Suprapubic skin (tissue), 4 donors: ENCODE measurements at regions not wholly inside any gene's neighbourhood (a gene's known extent, or its start where the extent isn't known, plus 50 kb on each side); places are given as distances from the start of the nearest gene placed in this dataset.

ENCODE experiments used
- DNase-seq, 2 donors: peaks; one replicate each; pipeline ENCODE4 v3.0.0-alpha.2; 2019; ENCODE audit warnings: low spot score in 2 of 2
- H3K27ac ChIP-seq: fragments of 200-600 bp; sonication (generic); one replicate; pipeline ENCODE4 v1.5.1; 2019
- H3K27me3 ChIP-seq: fragments of 200-600 bp; sonication (generic); one replicate; pipeline ENCODE4 v1.5.1; 2019
- H3K36me3 ChIP-seq: fragments of 200-600 bp; sonication (generic); one replicate; pipeline ENCODE4 v1.5.1; 2019
- H3K4me1 ChIP-seq: fragments of 200-600 bp; sonication (generic); one replicate; pipeline ENCODE4 v1.5.1; 2019
- H3K4me3 ChIP-seq: fragments of 200-600 bp; sonication (generic); one replicate; pipeline ENCODE4 v1.5.1; 2019; ENCODE audit warnings: mild to moderate bottlenecking
- H3K9me3 ChIP-seq: fragments of 200-600 bp; sonication (generic); one replicate; pipeline ENCODE4 v1.5.1; 2019
- EP300 ChIP-seq: sonication (generic); formaldehyde crosslinking; IDR thresholded peaks from one replicate; pipeline ENCODE4 v1.6.1; 2017; ENCODE audit warnings: antibody characterized with exemption
- POLR2A ChIP-seq, 2 donors: fragments of 450-650 bp; IDR thresholded peaks; one replicate each; pipeline ENCODE4 v1.6.1; 2017; ENCODE audit warnings: antibody characterized with exemption in 2 of 2, mild to moderate bottlenecking in 2 of 2, moderate library complexity in 2 of 2
- POLR2AphosphoS5 ChIP-seq, 3 donors: sonication (generic); formaldehyde crosslinking; IDR thresholded peaks; one replicate each; pipeline ENCODE4 v1.6.1; 2017; ENCODE audit warnings: antibody characterized with exemption in 3 of 3
- WGBS: methylation state at CpG from one replicate; pipeline ENCODE4 v1.1.5; 2018; 5-methylcytosine and 5-hydroxymethylcytosine counted together
- TF ChIP-seq, protein P1 (sequence below), 2 donors: fragments of 200-600 bp in 1 of 2; fragments of 450-650 bp in 1 of 2; sonication (generic) in 1 of 2; IDR thresholded peaks; one replicate each; pipeline ENCODE4 v1.5.1; 2016 to 2019; ENCODE audit warnings: antibody characterized with exemption in 2 of 2, mild to moderate bottlenecking in 1 of 2, moderate library complexity in 1 of 2

DNA sequence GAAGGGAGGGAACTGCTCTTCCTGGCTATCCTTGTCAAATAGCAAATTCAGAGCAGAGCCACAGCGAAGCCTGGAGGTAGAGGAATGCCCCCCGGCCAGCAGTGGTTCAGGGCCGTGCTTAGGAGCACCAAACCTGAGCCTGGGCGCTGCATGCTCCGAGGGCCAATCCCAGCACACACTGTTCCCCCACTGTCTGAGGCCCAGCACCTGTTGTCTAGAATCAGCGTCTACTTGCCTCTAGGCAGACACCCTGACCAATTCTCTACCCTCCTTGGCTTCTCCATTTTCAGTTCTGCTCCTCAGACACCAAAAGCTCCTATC is 177.6 kb upstream of the PKDCC start:
- Histone ChIP-seq H3K27ac (no peak overlapping the region), H3K27me3 (no peaks in the 10 kb centered on the region), H3K9me3 (no peaks in the 10 kb centered on the region), H3K4me1 (peaks cover 3% of the 10 kb centered on the region), H3K4me3 (no peak overlapping the region), H3K36me3 (no peaks in the 10 kb centered on the region)
- TF ChIP-seq POLR2A (IDR thresholded peaks at IDR 0.05) (no peak), POLR2AphosphoS5 (IDR thresholded peaks at IDR 0.05) (no peak), EP300 (no peak)
- TF ChIP-seq, protein P1, sequence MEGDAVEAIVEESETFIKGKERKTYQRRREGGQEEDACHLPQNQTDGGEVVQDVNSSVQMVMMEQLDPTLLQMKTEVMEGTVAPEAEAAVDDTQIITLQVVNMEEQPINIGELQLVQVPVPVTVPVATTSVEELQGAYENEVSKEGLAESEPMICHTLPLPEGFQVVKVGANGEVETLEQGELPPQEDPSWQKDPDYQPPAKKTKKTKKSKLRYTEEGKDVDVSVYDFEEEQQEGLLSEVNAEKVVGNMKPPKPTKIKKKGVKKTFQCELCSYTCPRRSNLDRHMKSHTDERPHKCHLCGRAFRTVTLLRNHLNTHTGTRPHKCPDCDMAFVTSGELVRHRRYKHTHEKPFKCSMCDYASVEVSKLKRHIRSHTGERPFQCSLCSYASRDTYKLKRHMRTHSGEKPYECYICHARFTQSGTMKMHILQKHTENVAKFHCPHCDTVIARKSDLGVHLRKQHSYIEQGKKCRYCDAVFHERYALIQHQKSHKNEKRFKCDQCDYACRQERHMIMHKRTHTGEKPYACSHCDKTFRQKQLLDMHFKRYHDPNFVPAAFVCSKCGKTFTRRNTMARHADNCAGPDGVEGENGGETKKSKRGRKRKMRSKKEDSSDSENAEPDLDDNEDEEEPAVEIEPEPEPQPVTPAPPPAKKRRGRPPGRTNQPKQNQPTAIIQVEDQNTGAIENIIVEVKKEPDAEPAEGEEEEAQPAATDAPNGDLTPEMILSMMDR (IDR thresholded peaks at IDR 0.05) = no peak
- WGBS = 84% methylated on average over 5 of the region's 6 CpGs
- DNase-seq = no peak

DNA sequence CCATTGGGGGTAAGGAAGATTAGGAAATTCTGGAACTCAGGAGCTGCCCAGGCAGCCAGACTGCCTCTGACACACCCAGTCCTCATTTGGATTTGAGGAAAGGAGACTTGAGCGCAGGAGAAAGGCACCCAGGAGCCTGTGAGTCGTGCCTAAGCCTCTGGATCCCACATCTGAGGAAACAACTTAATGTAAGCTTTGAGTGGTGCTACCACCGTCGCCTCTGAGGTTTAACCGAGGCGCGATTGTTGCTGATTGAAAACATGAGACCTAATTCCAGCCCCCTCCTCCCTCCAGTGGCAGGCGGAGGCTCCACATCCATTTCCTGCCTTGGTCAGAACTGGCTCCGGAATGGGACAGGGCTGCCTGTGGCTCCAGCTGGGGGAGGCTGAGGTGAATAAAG is 176.7 kb upstream of the PKDCC start:
- Histone ChIP-seq H3K4me3 (no peak overlapping the region), H3K4me1 (peaks cover 3% of the 10 kb centered on the region), H3K9me3 (no peaks in the 10 kb centered on the region), H3K36me3 (no peaks in the 10 kb centered on the region), H3K27me3 (no peaks in the 10 kb centered on the region), H3K27ac (no peak overlapping the region)
- TF ChIP-seq, protein P1 (IDR thresholded peaks at IDR 0.05) = peak in 1 of 2 donors; percentile 27
- no peak for TF ChIP-seq POLR2AphosphoS5 (IDR thresholded peaks at IDR 0.05)
- no peak for DNase-seq
- 50% methylated on average over 8 of the region's 9 CpGs for WGBS

DNA sequence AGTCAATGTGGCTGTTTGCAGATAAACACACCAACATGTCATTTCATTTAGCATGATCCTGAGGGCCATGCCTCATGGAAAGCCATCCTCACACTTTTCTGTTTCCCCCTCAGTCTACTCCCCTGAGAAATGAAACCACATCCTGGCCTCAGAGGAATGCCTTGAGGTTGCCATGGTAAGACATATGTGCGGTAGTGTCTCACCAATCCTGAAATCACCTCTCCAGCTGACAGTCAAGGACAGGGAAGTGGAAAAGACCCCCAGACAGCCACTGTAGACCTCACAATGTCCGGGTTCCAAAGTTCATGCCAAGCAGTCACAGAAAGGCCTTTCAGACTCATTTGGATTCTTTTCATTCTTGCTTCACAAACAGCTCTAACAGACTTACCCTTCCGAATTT is 175.2 kb upstream of the PKDCC start:
- Histone ChIP-seq H3K27me3 (no peaks in the 10 kb centered on the region), H3K4me1 (peaks cover 3% of the 10 kb centered on the region), H3K27ac (no peak overlapping the region), H3K4me3 (no peak overlapping the region), H3K9me3 (no peaks in the 10 kb centered on the region), H3K36me3 (no peaks in the 10 kb centered on the region)
- 81% methylated on average over 3 of the region's 3 CpGs for WGBS
- TF ChIP-seq, protein P1 (IDR thresholded peaks at IDR 0.05) = no peak
- no peak for TF ChIP-seq POLR2A (IDR thresholded peaks at IDR 0.05)
- TF ChIP-seq EP300 = no peak
- no peak for TF ChIP-seq POLR2AphosphoS5 (IDR thresholded peaks at IDR 0.05)
- no peak for DNase-seq

DNA sequence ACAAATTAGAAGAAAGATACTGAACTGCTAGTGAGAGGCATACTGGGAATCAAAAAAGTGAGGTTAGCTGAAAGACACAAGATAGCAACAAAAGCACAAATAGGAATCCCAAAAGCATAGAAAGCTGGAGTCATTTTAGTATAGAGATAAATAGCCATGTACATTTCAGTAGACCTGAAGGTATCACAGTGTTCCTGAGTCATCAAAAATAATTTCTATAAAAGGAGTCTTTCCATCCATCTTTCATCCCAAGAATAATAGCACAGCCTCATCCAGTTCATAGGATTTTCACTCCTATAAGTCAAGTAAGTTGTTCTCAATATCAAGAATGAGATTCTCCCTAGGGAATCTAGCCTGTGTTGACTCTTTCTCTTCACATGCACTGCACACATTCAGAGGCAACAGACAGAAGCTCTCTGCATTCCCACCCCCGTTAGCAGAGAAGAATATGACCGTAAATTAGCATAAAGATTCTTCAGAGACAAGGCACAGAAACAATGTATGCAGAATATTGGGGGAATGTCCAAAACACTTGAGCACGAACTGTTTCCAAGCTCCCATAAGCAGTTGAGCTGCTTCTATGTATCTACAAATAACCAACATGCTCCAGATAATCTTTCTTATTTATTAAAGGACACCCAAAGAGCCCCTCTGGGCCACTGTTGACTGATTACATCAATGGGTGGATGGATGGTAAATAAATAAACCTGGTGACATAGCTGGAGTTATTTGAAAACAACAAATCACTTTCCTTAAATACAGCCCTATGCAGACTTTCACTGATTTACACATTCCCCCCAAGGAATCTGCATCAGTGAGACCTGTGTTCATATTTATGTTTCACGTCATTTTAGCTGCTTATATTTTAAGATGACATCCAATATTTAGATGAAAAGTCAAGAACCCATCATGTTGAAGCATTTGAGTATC is 174.5 kb upstream of the PKDCC start:
- 86% methylated on average over 4 of the region's 4 CpGs for WGBS
- DNase-seq = no peak

DNA sequence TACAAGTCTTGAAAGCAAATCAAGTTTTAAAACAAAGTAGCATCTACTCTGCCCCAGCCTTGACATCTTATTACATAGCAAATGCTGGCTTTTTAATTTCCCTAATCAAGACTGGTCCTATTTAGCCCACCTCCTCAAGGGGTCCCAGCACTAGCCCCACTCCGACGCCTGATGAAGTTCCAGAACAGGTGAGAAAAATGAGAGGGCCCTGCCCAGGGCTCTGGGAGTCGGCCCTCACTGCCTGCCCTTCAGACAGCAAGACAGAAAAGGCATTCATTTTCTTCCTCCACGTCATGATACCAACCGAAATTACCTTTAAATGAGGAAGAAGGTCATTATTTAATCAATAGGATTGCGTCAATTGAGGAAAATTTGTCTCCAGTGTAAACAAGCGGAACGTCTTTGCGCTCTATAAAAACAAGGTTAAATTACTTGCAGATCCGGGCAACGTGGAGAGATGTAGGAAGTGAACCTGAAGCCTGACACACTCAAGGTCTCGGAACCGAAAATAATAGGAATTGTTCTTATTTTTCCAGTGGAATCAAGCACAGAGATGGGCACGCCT is 170.6 kb upstream of the PKDCC start:
- H3K27ac ChIP-seq = no peak overlapping the region
- H3K27me3 ChIP-seq = no peaks in the 10 kb centered on the region
- H3K9me3 ChIP-seq = no peaks in the 10 kb centered on the region
- H3K4me1 ChIP-seq = peaks cover 13% of the 10 kb centered on the region
- WGBS = 92% methylated on average over 14 of the region's 14 CpGs
- DNase-seq = no peak
- TF ChIP-seq, protein P1 (IDR thresholded peaks at IDR 0.05) = no peak
- TF ChIP-seq POLR2A (IDR thresholded peaks at IDR 0.05) = no peak
- TF ChIP-seq EP300 = no peak
- no peak for TF ChIP-seq POLR2AphosphoS5 (IDR thresholded peaks at IDR 0.05)
- no peak overlapping the region for H3K4me3 ChIP-seq
- no peaks in the 10 kb centered on the region for H3K36me3 ChIP-seq

More for the DNA sequence above, 174.5 kb upstream of the PKDCC start:
- H3K27ac ChIP-seq = no peak overlapping the region
- H3K4me1 ChIP-seq = peaks cover 6% of the 10 kb centered on the region
- no peak for TF ChIP-seq POLR2AphosphoS5 (IDR thresholded peaks at IDR 0.05)
- no peaks in the 10 kb centered on the region for H3K36me3 ChIP-seq
- H3K27me3 ChIP-seq = no peaks in the 10 kb centered on the region
- no peak overlapping the region for H3K4me3 ChIP-seq
- no peaks in the 10 kb centered on the region for H3K9me3 ChIP-seq
